ENCODE measurements at regions not wholly inside any gene's neighbourhood (a gene's known extent, or its start where the extent isn't known, plus 50 kb on each side); places are given as distances from the start of the nearest gene placed in this dataset.
"Not testable (repeated sequence)": the region's sequence is repeated elsewhere in the genome, so short reads cannot be mapped to it uniquely, and the experiment has no call there.

GRCh38 chr5:89087551-89088318 lies 204.8 kb upstream of the MEF2C start:
- no peak for DNase-seq

- DNase-seq, result no peak
Measured at GRCh38 chr5:89087128-89087527, 204.1 kb upstream of the MEF2C start.

GRCh38 chr5:89086390-89087086 lies 203.6 kb upstream of the MEF2C start:
- DNase-seq, result no peak

- no peak for DNase-seq
Measured at GRCh38 chr5:89083791-89084190, 200.8 kb upstream of the MEF2C start.

DNA sequence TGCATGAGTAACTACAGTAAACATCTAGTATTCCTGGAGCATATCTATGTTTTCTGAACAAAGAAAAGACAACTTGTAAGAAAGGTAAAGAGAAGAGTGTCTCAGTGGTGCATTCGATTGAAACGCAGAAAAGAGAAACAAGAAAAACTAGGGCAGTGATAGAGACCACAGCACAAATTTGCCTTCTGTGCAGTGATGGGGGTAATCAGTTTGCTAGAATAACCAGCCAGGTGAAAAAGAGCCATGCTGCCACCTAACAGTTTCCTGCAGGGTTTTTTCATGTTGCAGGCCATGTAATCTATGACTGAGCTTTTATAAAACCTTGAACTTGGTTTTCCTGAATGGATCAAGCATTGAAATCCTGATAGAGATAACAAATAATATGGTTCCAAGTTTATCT lies 198.4 kb upstream of the MEF2C start:
- DNase-seq, result no peak

GRCh38 chr5:89080467-89081116 lies 197.6 kb upstream of the MEF2C start:
- no peak for DNase-seq

DNA sequence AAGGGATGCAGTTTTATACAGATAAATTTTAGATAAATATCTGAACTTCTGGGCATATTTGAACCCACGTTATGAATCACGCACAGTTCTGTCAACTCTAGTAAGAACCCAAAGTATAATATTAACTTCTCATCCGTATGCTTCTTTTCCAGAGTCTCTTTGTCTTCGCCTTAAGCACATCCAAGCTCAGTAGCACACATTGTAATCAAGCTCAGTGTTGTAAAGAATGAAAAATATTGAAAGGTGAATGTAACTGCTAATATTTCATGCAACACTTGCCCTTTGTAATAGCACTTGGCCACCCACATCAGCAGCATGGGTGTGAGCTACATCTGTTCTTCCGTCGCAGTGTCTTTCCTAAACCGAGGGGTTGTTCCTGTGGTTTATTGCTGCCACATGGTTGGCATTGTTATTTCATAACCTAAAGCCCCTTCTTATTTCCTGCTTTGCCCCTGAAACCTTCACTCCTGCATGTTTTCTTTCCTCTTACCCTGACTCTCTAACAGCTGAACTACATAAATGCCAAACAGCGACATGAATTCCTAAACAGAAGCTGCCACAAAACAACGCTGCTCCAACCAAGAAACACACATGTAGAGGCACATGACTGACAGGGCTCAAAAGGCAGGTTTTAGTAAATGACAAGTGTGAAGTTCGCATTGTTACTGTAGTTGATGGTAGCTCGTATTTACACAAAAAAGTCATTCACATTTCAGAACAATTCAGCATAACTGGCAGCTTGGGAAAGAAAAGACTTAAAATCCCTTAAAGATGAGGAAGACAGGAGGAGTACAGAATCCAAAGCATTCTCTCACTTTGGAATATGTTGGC lies 190.1 kb upstream of the MEF2C start:
- no peak for DNase-seq

DNA sequence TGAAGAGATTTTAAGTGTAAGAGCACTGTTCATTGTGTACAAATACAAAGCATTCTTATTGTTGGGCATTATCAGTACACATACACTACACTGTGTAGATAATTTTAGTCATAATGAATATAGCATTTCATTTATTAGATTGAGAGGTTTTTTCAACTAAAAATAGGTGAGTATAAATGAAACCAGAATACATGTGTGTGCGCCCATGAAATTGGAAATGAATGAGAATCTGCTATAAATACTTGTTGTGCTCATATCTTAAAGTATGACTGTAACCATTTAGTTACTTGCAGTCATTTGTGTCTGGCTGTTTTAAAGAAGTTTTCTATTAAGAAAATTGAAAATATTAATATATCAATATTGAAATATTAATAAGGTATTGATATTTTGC lies 189.0 kb upstream of the MEF2C start:
- no peak for DNase-seq

GRCh38 chr5:89071101-89071940 lies 188.3 kb upstream of the MEF2C start:
- DNase-seq, result peak; percentile 69

DNA sequence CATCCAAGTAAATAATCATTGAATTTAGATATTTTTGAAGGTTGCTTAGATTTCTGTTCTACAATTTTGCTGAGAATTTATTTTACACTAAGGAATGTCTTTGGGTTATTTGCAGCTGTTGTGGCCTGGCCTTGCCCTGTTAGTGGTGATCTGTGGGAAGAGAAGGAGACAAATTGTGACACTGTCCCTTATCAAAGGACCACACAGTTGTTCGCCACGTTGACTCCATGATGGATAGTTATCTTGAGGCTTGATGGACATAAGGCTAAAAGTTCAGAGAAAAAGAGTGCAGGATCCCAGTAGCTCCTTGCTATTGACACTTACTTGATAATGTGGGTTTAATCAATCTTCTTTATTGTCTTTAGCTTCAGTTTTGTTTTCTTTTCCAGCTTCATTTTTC lies 186.6 kb upstream of the MEF2C start:
- DNase-seq, result no peak

- DNase-seq, result no peak
Measured at GRCh38 chr5:89067362-89067761, 184.4 kb upstream of the MEF2C start.

DNA sequence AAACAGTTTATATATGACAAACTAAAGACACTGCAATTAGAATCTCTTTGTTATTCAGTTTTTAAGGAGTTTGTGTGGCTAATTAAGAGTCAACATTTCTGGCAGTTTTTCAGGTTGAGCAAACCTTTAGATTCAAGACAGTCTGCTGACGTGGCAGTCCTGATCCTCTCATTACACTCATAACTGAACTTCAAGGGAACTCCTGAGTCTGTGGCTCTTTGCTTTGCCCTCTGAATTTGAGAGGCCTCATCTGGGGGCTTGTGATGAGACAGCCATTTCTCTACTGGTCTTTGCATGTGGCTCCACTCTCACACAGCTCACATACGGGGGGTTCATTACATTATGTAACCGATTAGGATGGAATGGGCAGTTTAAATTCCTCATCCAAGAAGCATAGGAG lies 182.9 kb upstream of the MEF2C start:
- DNase-seq, result no peak

DNA sequence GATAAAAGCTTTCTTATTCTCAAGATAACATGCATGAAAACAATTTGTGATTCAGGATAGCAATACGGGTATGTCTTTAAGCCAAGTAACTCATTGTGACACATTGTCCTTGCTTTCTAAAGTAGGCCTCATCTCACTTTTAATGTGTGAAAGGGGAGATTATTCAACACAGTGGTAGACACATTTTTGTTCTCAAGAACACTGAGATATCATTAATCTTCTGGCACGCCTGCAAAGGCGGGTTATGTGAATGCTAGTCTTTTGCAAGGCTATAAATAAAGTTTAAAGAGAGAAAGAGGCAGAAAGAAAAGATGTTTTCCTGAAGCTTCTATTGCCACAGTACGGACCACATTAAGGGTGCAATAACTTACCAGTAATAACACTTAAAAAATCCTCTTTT lies 181.8 kb upstream of the MEF2C start:
- no peak for DNase-seq

DNA sequence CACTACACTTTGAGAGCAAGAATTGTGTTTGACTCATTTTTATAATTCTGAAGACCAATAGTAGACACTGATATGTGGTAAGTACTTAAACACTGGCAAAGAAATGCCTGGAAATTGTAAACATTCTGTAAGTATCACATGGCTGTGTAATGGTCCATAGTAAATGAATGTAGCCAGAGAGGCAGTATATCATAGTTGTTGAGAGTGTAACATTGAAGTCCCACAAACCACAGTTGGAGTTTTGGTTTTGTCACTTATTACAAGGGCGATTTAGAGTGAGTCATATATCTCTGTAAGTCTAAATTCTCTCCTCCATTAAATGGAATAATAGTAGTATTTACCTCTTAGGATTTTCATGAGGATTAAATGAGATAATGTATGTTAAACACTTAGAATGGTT lies 181.1 kb upstream of the MEF2C start:
- DNase-seq, result no peak

- DNase-seq, result no peak
Measured at GRCh38 chr5:89060768-89061167, 177.8 kb upstream of the MEF2C start.

GRCh38 chr5:89059274-89059673 lies 176.3 kb upstream of the MEF2C start:
- no peak for DNase-seq

GRCh38 chr5:89055695-89056085 lies 172.7 kb upstream of the MEF2C start:
- DNase-seq, result no peak

- DNase-seq, result no peak
Measured at GRCh38 chr5:89055015-89055694, 172.2 kb upstream of the MEF2C start.

- no peak for DNase-seq
Measured at GRCh38 chr5:89053547-89053946, 170.6 kb upstream of the MEF2C start.

DNA sequence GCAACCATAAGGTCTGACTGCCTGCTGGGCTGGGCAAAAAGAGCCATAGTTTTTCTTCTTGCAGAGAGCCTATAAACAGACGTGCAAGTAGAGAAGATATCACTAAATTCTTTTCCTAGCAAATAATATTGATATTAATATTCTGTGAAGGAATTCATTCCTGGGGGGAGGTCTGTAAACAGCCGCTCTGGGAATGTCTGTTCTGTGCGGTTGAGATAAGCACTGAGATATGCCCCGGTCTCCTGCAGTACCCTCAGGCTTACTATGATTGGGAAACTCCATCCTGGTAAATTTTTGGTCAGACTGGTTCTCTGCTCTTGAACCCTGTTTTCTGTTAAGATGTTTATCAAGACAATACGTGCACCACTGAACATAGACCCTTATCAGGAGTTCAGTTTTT lies 167.1 kb upstream of the MEF2C start:
- DNase-seq, result not testable (repeated sequence)

GRCh38 chr5:89047571-89047970 lies 164.6 kb upstream of the MEF2C start:
- no peak for DNase-seq

DNA sequence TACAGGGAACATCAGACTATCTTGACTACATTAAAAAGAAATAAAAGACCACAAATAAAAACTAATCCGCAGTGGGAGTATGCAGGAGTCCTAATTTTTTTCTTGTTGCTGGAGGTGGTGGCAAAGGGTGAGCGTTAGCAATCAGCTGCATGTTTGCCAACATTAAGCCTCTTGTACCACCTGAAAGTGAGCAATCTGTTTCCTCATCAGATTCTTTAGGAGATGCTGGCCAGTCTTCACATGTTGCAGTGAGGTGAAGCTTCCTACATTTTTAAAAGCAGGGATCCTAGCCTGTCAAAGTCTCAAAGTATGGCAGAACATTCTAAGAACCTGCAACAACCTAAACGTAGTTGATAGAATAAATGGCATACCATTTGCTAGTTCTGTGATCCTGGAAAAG lies 162.2 kb upstream of the MEF2C start:
- DNase-seq, result no peak

Measured in kidney glomerular epithelial cell (primary cell).